Panc1 (cell line): ENCODE measurements at regions not wholly inside any gene's neighbourhood (a gene's known extent, or its start where the extent isn't known, plus 50 kb on each side); places are given as distances from the start of the nearest gene placed in this dataset.

Source experiments
- ATAC-seq: fragments of 200-7000 bp; cut with Tn5 transposase; 2 replicates; pipeline ENCODE4 v1.9.1; 2020; ENCODE audit warnings: mild to moderate bottlenecking, moderate library complexity
- BruUV-seq: library from RNA; stranded (reverse); fragments of 400-500 nt; replicated peaks from 2 replicates; lab custom pipeline; 2021; lab: Mats Ljungman, UMichigan
- CTCF ChIA-PET: fragments of 300-600 bp; sonication (Branson Sonifier 250); formaldehyde crosslinking; loops from one replicate; lab custom pipeline; 2022; ENCODE audit warnings: antibody characterized with exemption; lab: Charles Lee
- POLR2A ChIA-PET: fragments of 300-600 bp; sonication (Branson Sonifier 250); formaldehyde crosslinking; loops from one replicate; lab custom pipeline; 2022; ENCODE audit warnings: antibody characterized with exemption; lab: Charles Lee
- DNase-seq: peaks from one replicate; pipeline ENCODE4 v3.0.0-alpha.2; 2010; ENCODE audit warnings: low read depth, low spot score
- H3K27ac ChIP-seq: 2 replicates; pipeline ENCODE4 v1.5.1; 2011; ENCODE audit warnings: mild to moderate bottlenecking, low read length, inconsistent platforms
- H3K27me3 ChIP-seq: fragments of 200-500 bp; sonication (Bioruptor generic); 2 replicates; pipeline ENCODE4 v1.6.0; 2014; ENCODE audit warnings: low read length, inconsistent platforms; ENCODE audit not compliant: control insufficient read depth, insufficient read depth
- H3K36me3 ChIP-seq: fragments of 200-500 bp; sonication (Bioruptor generic); 2 replicates; pipeline ENCODE4 v1.5.1; 2014; ENCODE audit warnings: inconsistent platforms, mild to moderate bottlenecking, low read length, moderate library complexity; ENCODE audit not compliant: control insufficient read depth, insufficient read depth
- H3K4me1 ChIP-seq: 2 replicates; pipeline ENCODE4 v1.5.1; 2011; ENCODE audit warnings: inconsistent platforms, mild to moderate bottlenecking, low read length, moderate library complexity; ENCODE audit not compliant: control insufficient read depth, insufficient read depth
- H3K4me3 ChIP-seq, 2 experiments: 2 replicates each; pipeline ENCODE4 v1.5.1; 2011 to 2012; ENCODE audit warnings: low read depth in 2 of 2, low read length in 2 of 2, mild to moderate bottlenecking in 2 of 2, inconsistent platforms in 1 of 2, moderate library complexity in 1 of 2
- H3K9me3 ChIP-seq: fragments of 200-500 bp; sonication (Bioruptor generic); 2 replicates; pipeline ENCODE4 v1.5.1; 2014; ENCODE audit warnings: low read depth, mild to moderate bottlenecking, inconsistent platforms, low read length, moderate library complexity; ENCODE audit not compliant: control insufficient read depth, insufficient read depth
- CTCF ChIP-seq: fragments of 450-650 bp; IDR thresholded peaks from 2 replicates; pipeline ENCODE4 v1.5.1; 2017; ENCODE audit warnings: mild to moderate bottlenecking
- POLR2AphosphoS5 ChIP-seq: IDR thresholded peaks from 2 replicates; pipeline ENCODE4 v1.6.1; 2012; ENCODE audit warnings: mild to moderate bottlenecking, low read depth, low read length, moderate library complexity
- REST ChIP-seq, 2 experiments: IDR thresholded peaks; 2 replicates each; pipeline ENCODE4 v1.6.1; 2011 to 2012; ENCODE audit warnings: low read depth in 2 of 2, control low read depth in 1 of 2, low read length in 1 of 2, mild to moderate bottlenecking in 1 of 2, moderate library complexity in 1 of 2; ENCODE audit not compliant: insufficient read depth in 1 of 2
- SIN3A ChIP-seq: IDR thresholded peaks from 2 replicates; pipeline ENCODE4 v1.6.1; 2012; ENCODE audit warnings: low read depth, mild to moderate bottlenecking, low read length, moderate library complexity, borderline replicate concordance; ENCODE audit not compliant: insufficient read depth
- TCF7L2 ChIP-seq: IDR thresholded peaks from 2 replicates; pipeline ENCODE4 v1.6.1; 2011; ENCODE audit warnings: mild to moderate bottlenecking, low read depth, low read length, inconsistent platforms
- in situ Hi-C: cut with HindIII; loops from 2 replicates; pipeline ENCODE4 v1.10.0; 2016; ENCODE audit warnings: low sequenced_read_pairs, low pct_unique_long_range_greater_than_20kb
- intact Hi-C: fragments of 100-400 bp; cut with micrococcal nuclease; formaldehyde crosslinking; loops from one replicate; pipeline ENCODE4 v1.10.0; 2022; ENCODE audit not compliant: unreplicated experiment

- DNase-seq, result no peak
- intact Hi-C loops, result no loop called here
- CTCF ChIA-PET, result no interaction called here
These were observed 1023.1 kb upstream of the WWC1 start for GRCh38 chr5:167268337-167268736.

GRCh38 chr5:167269146-167269545 lies 1022.3 kb upstream of the WWC1 start:
- Histone ChIP-seq H3K4me1 (no peaks in the 10 kb centered on the region), H3K27me3 (no peaks in the 10 kb centered on the region), H3K36me3 (no peaks in the 10 kb centered on the region), H3K4me3 (no peak overlapping the region), H3K27ac (no peak overlapping the region), H3K9me3 (no peaks in the 10 kb centered on the region)
- no TSS peak for BruUV-seq
- no peak for ATAC-seq
- ChIA-PET POLR2A (no interaction called here), CTCF (no interaction called here)
- intact Hi-C loops, result no loop called here
- in situ Hi-C loops, result no loop called here
- TF ChIP-seq TCF7L2, result no peak
- TF ChIP-seq POLR2AphosphoS5, result no peak
- TF ChIP-seq SIN3A, result no peak
- no peak for TF ChIP-seq CTCF
- no peak for TF ChIP-seq REST (IDR thresholded peaks at IDR 0.05; ENCODE audit: insufficient read depth in 1 of 2, low read depth in 2 of 2, low read length in 1 of 2)
- no peak for DNase-seq

More at GRCh38 chr5:167268337-167268736, 1023.1 kb upstream of the WWC1 start:
- no peaks in the 10 kb centered on the region for H3K36me3 ChIP-seq
- H3K4me3 ChIP-seq, result no peak overlapping the region
- no TSS peak for BruUV-seq
- in situ Hi-C loops, result no loop called here
- ATAC-seq, result no peak
- no peak for TF ChIP-seq POLR2AphosphoS5
- TF ChIP-seq TCF7L2, result no peak
- TF ChIP-seq REST (IDR thresholded peaks at IDR 0.05; ENCODE audit: insufficient read depth in 1 of 2, low read depth in 2 of 2, low read length in 1 of 2), result no peak
- no peak for TF ChIP-seq SIN3A
- TF ChIP-seq CTCF, result no peak
- no peaks in the 10 kb centered on the region for H3K4me1 ChIP-seq
- H3K27me3 ChIP-seq, result no peaks in the 10 kb centered on the region
- H3K9me3 ChIP-seq, result no peaks in the 10 kb centered on the region
- H3K27ac ChIP-seq, result no peak overlapping the region
- POLR2A ChIA-PET, result no interaction called here
